ENCODE measurements at regions not wholly inside any gene's neighbourhood (a gene's known extent, or its start where the extent isn't known, plus 50 kb on each side); places are given as distances from the start of the nearest gene placed in this dataset.

GRCh38 chr1:82044111-82044510 lies 243.4 kb downstream of the ADGRL2 start:
- no peak for DNase-seq (ENCODE audit: low spot score)

- no peak for DNase-seq (ENCODE audit: low spot score)
Observed at GRCh38 chr1:82042306-82043060, 241.7 kb downstream of the ADGRL2 start.
